Smooth muscle cell (in vitro differentiated cells): ENCODE measurements at regions not wholly inside any gene's neighbourhood (a gene's known extent, or its start where the extent isn't known, plus 50 kb on each side); places are given as distances from the start of the nearest gene placed in this dataset.

Experiments
- DNase-seq: peaks from one replicate; lab custom pipeline; 2025; ENCODE audit not compliant: unreplicated experiment; lab: John Stamatoyannopoulos, UW
- H2AFZ ChIP-seq: fragments of 200-600 bp; sonication (generic); 2 replicates; pipeline ENCODE4 v1.6.0; 2016; ENCODE audit warnings: antibody characterized with exemption, low read depth, mild to moderate bottlenecking
- H3F3A ChIP-seq: fragments of 200-600 bp; sonication (generic); 2 replicates; pipeline ENCODE4 v1.6.0; 2017; ENCODE audit warnings: antibody characterized with exemption, low read depth
- H3K27ac ChIP-seq: fragments of 200-600 bp; sonication (generic); 2 replicates; pipeline ENCODE4 v1.5.1; 2016; ENCODE audit warnings: low read depth, mild to moderate bottlenecking
- H3K27me3 ChIP-seq: fragments of 200-600 bp; sonication (generic); 2 replicates; pipeline ENCODE4 v1.6.1; 2016; ENCODE audit warnings: low read depth, mild to moderate bottlenecking
- H3K36me3 ChIP-seq: fragments of 200-600 bp; sonication (generic); 2 replicates; pipeline ENCODE4 v1.5.1; 2016; ENCODE audit warnings: low read depth
- H3K4me1 ChIP-seq: fragments of 200-600 bp; sonication (generic); 2 replicates; pipeline ENCODE4 v1.5.1; 2016; ENCODE audit warnings: low read depth
- H3K4me2 ChIP-seq: fragments of 200-600 bp; sonication (generic); 2 replicates; pipeline ENCODE4 v1.6.0; 2016; ENCODE audit warnings: mild to moderate bottlenecking
- H3K4me3 ChIP-seq: fragments of 200-600 bp; sonication (generic); 2 replicates; pipeline ENCODE4 v1.5.1; 2016; ENCODE audit warnings: mild to moderate bottlenecking
- H3K79me2 ChIP-seq: fragments of 200-600 bp; sonication (generic); 2 replicates; pipeline ENCODE4 v1.6.0; 2016; ENCODE audit warnings: low read depth, mild to moderate bottlenecking
- H3K9ac ChIP-seq: fragments of 200-600 bp; sonication (generic); 2 replicates; pipeline ENCODE4 v1.6.0; 2016; ENCODE audit warnings: low read depth
- H3K9me3 ChIP-seq: fragments of 200-600 bp; sonication (generic); replicated peaks from 2 replicates; pipeline ENCODE4 v1.5.1; 2016; ENCODE audit warnings: low read depth
- H4K20me1 ChIP-seq: fragments of 200-600 bp; sonication (generic); 2 replicates; pipeline ENCODE4 v1.6.0; 2016; ENCODE audit warnings: low read depth
- CTCF ChIP-seq: fragments of 200-600 bp; sonication (generic); IDR thresholded peaks from 2 replicates; pipeline ENCODE4 v1.5.1; 2017; ENCODE audit warnings: borderline replicate concordance, mild to moderate bottlenecking, antibody characterized with exemption; ENCODE audit not compliant: insufficient read depth, poor library complexity, severe bottlenecking
- WGBS: methylation state at CpG from one replicate; pipeline ENCODE4 v1.1.7; 2016; ENCODE audit warnings: low lambda C conversion rate; 5-methylcytosine and 5-hydroxymethylcytosine counted together

DNA sequence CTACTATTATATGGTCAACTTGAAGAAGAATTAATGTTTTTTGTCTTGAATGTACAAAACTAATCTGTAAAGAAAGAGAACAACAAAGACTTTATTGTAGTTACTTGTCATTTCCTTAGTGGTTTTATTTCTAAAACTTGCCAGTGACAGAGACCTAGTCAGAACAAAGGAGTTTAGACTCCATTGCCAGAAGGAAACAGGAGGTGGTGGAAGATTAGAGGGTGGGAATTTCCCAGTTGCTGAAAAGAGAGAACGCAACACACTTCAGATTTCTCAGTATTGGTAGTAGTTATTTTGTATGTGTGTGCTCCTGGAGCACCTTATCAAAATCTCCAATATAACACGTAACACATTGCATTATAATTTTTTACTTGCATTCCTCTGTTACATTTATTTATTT is 81.4 kb downstream of the CDCA7 start:
- 84% methylated on average over 2 of the region's 2 CpGs for WGBS
- no peaks in the 10 kb centered on the region for H3F3A ChIP-seq
- peaks cover 6% of the 10 kb centered on the region for H3K27me3 ChIP-seq
- no peaks in the 10 kb centered on the region for H4K20me1 ChIP-seq
- H3K27ac ChIP-seq = no peak overlapping the region
- no peak overlapping the region for H3K9ac ChIP-seq
- no peak for DNase-seq
- no peaks in the 10 kb centered on the region for H3K36me3 ChIP-seq
- TF ChIP-seq CTCF = no peak
- H3K9me3 ChIP-seq = no peaks in the 10 kb centered on the region
- no peak overlapping the region for H3K4me3 ChIP-seq
- H3K79me2 ChIP-seq = no peaks in the 10 kb centered on the region
- no peak overlapping the region for H3K4me2 ChIP-seq
- peaks cover 2% of the 10 kb centered on the region for H3K4me1 ChIP-seq
- no peak overlapping the region for H2AFZ ChIP-seq

- no peaks in the 10 kb centered on the region for H3K4me1 ChIP-seq
- H3K27ac ChIP-seq = no peak overlapping the region
- no peak overlapping the region for H3K4me2 ChIP-seq
- no peaks in the 10 kb centered on the region for H3K9me3 ChIP-seq
- TF ChIP-seq CTCF = no peak
- H4K20me1 ChIP-seq = no peaks in the 10 kb centered on the region
- DNase-seq = no peak
- H3K4me3 ChIP-seq = no peak overlapping the region
- H2AFZ ChIP-seq = no peak overlapping the region
- H3K9ac ChIP-seq = no peak overlapping the region
- no peaks in the 10 kb centered on the region for H3K79me2 ChIP-seq
- no peaks in the 10 kb centered on the region for H3F3A ChIP-seq
- no peaks in the 10 kb centered on the region for H3K27me3 ChIP-seq
- H3K36me3 ChIP-seq = no peaks in the 10 kb centered on the region
These were observed 86.5 kb downstream of the CDCA7 start for GRCh38 chr2:173441222-173441621.

GRCh38 chr2:173442542-173442941 is 87.9 kb downstream of the CDCA7 start:
- Histone ChIP-seq H3K79me2 (no peaks in the 10 kb centered on the region), H2AFZ (no peak overlapping the region), H3K27me3 (no peaks in the 10 kb centered on the region), H3K4me3 (no peak overlapping the region), H3K4me2 (no peak overlapping the region), H3K4me1 (no peaks in the 10 kb centered on the region), H3K36me3 (no peaks in the 10 kb centered on the region), H4K20me1 (no peaks in the 10 kb centered on the region), H3K27ac (no peak overlapping the region), H3K9ac (no peak overlapping the region), H3K9me3 (no peaks in the 10 kb centered on the region), H3F3A (no peaks in the 10 kb centered on the region)
- TF ChIP-seq CTCF = no peak
- no peak for DNase-seq
- 92% methylated on average over 2 of the region's 2 CpGs for WGBS

GRCh38 chr2:173446722-173447121 is 92.0 kb downstream of the CDCA7 start:
- Histone ChIP-seq H3K9me3 (no peaks in the 10 kb centered on the region), H3K36me3 (no peaks in the 10 kb centered on the region), H3K9ac (no peak overlapping the region), H3K4me1 (peaks cover 9% of the 10 kb centered on the region), H3K79me2 (no peaks in the 10 kb centered on the region), H3K27ac (no peak overlapping the region), H3K4me2 (no peak overlapping the region), H4K20me1 (no peaks in the 10 kb centered on the region), H3F3A (peaks cover 3% of the 10 kb centered on the region), H3K27me3 (no peaks in the 10 kb centered on the region), H3K4me3 (no peak overlapping the region), H2AFZ (no peak overlapping the region)
- 82% methylated on average over 1 of the region's 1 CpG for WGBS
- no peak for TF ChIP-seq CTCF
- no peak for DNase-seq
